ENCODE measurements at regions not wholly inside any gene's neighbourhood (a gene's known extent, or its start where the extent isn't known, plus 50 kb on each side); places are given as distances from the start of the nearest gene placed in this dataset.
"Not testable (repeated sequence)": the region's sequence is repeated elsewhere in the genome, so short reads cannot be mapped to it uniquely, and the experiment has no call there.

DNA sequence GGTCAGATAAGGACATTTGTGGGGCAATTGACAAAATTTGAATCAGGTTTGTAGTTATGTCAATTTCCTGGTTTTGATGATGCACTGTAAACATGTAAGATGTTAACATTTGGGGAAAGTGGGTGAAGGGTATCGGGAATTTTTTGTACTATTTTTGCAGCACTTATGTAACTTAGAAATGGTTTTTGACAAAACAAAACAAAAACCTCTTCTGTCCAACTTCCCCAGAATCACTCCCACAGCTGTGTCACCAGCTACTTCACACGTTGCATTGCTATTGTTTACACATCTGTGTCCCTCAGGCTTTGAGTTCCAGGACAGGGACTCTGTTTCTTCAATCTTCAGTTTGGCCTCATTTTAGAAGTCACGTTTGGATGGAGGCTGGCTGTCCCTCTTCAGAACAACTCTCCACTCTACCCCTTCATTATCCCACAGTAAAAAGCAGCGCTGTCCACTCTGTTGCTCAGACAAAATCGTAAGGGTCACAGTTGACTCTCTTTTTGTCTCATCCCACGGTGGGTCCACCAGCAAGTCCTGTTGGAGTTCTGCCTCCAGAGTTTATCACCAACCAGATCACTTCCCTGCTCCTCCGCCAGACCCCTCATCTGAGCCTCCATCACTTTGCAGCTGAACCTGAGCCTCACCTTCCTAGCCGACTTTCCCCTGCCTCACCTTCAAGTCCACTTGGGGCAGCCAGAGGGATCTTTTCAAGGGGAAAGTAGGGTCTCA lies 63.2 kb downstream of the NENF start:
- DNase-seq, result no peak

DNA sequence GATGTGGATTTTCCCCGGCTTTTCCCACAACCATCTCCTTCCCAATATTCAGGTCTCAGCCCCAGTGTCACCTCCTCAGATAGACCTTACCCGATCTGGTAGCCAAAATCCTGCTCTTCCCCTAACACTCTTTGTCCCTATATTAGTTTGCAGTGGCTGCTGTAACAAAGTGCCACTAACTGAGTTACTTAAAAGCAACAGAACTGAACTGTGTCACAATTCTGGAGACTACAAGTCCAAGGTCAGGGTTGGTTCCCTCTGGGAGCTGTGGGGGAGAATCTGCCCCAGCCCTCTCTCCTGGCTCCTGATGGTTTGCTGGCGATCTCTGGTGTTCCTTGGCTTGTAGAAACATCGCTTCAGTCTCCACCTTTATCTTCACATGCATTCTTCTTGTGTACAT lies 64.0 kb downstream of the NENF start:
- no peak for DNase-seq

DNA sequence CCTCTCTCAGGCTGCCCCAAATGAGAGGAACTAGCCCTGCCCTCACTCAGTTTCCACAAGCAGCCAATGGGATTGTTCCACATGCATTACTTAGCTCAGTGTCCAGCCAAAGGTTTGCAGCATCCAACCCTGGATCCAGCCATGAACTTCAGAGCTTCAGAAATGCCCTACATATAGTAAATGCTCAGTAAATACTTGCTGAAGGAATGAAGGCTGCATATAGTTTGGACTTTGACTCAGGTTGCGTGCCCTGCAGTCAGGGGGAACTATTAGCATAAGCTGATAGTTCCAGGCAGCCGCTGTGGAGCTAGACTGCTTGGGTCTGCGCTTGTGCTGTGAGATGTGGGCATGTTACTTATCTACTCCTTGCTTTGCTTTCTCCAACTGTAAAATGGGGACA lies 64.8 kb downstream of the NENF start:
- DNase-seq, result no peak

DNA sequence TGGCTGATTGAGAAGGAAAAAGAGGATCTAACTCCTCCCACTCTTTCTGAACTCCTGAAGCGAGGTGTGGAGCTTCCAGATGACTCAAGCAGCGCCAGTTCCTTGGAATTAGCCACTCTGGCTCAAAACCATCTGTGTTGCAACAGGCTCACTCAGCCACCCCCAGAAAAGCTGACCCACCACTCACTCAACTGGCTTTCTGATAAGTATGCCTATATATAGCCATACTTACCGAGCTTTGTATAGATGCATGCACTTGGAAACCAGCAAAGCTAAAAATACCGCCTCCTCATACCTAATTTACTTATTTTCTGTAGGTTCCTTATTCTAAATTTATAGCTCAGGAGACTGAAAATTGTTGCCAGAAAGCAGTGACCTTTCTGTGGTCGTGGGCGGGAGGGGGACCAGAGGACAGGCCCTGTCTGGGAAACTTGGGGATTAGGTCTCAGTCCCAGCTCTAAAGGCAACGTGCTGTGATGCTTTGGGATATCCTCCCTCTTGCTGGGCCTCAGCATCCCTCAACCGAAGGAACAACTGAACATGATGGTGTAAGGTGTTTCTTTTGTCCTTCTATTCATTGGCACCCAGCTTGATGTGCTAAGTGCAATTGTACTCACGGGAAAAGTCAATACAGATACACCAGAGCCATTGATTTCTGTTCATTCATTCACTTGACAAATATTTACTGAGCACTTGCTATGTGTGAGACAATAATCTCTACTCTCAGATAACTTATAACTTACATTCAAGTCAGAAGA lies 65.7 kb downstream of the NENF start:
- DNase-seq, result no peak

DNA sequence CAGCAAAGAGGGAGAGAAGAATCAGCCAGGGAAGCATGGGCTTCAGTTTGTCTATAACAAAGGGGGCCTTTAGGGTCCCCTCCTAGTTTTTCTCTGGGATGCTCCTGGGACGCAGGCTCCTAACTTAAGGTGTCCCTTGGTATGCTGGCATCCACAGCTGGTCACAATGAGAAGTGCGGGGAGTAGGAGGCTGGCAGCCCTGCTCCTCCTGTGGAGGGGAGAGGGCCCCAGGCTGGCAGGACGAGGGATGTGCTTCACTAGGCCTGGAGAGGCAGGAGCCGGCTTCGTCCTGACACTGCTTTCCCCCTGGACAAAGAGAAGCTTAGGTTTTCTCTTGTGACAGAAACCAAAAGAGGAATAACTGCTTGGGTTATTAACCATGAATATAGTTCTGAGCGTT lies 67.6 kb downstream of the NENF start:
- DNase-seq, result no peak

DNA sequence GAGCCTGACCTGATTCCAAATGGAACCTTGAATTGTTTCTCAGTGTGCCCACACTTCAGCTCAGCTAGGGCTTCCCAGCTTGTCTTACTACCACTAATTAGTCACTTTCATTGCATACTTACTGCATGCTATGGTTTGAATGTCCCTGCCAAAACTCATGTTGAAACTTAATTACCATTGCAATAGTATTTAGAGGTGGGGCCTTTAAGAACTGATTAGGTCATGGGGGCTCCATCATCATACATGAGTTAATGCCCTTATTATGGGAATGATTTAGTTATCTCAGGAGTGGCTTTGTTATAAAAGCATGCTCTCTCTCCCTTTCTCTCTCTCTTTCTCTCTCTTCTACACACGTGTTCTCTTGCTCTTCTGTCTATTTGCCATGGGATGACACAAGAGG lies 68.3 kb downstream of the NENF start:
- no peak for DNase-seq

DNA sequence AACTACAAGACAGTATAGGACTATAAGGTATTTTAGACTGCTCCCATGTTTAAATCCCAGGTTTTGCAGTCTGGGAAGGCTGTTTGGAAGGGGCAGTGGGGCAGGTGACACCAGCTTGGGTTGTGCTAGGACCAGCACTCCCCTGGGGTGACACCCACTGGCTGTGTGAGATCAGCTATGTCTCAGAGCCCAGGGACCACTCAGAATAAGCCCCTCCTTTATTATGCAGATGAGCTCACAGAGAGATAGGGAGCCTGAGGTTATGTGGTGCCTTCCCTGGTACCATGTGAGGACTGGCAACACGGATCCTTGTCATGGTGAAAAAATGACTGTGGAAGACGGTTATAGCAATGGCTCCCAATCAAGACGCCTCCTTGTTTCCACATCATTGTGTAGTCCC lies 71.0 kb downstream of the NENF start:
- DNase-seq, result no peak

DNA sequence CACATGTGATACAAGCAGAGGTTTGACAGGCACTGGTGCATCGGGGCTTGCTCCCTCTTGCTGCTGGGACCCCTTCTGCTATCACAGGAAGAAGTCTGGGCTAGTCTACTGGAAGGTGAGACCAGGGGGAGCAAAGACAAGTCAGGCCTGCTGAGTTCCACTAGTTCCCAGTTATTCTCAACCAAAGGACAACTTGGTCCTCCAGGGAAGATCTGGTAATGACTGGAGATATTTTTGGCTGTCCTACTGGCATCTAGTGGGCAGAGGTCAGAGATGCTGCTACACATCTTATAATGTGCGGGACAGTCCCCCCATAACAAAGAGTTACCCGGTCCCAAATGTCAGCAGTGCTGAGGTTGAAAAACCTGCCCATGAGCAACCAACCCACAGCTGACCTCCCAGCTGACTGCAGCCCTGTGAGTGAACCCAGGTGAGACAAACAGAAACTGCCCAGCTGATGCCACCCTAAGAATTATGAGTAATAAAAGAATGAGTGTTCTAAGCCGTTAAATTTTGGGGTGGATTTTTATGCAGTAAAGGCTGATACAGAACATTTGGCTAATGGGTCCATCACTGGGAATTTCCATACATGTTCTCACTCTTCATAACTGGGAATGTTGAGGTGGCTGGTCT lies 71.6 kb downstream of the NENF start:
- no peak for DNase-seq

DNA sequence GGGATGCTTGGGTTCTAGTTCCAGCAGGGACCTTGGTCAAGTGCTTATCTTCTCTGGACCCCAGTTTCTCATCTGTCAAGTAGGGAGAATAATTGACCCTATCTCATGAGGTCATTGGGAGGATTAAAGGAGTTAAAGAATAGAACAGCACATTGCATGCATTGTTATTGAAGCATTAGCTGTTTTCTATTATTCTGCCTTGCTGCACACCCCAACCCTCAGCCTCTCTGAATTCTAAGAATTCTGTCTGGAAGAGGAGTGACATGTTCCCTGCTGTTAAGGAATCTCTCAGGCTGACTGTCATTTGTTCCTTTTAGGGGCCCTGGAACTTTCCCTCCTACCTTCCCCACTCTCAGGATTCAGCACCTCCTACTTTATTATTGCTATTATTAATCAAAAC lies 73.9 kb downstream of the NENF start:
- no peak for DNase-seq

DNA sequence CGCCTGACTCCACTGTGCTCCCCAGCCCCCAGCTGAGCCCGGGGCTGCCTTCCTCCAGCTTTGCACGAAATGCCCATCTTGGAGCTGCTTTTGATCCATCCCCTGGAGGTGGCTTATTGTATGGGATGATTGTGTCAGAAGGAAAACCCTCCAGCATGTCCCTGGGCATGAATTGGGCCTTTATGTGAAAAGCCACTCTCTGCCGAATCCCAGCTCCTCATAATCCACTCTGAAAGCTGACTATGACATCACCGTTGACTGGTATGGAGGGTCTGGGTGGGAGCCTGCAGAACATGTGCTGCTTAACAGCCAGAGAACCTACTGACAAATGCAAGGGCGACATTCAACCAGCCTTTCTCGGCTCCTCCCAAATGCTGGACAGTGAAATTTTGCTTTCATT lies 74.6 kb downstream of the NENF start:
- no peak for DNase-seq

DNA sequence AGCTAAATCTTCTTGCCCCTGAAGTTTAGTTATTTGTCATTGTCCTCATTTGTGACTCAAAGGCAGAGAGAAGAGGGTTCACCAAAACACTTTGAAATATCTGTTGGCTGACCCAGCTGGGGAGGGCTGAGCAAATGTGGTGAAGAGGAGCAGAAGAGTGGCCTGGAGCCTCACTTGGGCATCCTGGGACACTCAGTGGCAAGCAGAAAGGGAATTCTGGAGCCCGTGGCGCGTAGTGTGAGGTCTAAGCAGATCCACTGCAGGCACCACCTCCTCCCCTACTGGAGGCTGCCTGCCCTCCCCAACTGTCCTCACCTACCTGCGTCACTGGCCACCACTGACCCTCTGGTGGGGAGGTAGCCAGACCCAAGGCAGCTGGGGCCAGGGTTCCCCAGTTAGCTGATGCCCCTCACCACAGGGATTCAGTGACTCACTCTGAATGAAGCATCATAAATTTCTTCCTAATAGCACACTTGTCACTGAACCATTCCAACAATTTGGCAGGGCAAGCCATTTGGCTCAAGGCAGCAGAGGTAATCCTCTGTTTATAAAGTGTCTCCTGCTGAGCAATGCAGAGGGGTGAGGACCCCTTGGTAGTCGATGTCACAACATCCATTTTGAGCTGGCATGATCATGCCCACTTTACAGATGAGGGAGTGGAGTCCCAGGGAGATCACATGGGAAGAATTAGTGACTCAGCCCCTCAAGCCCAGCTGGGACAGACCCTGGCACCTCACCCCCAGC lies 80.3 kb downstream of the NENF start:
- DNase-seq, result no peak

DNA sequence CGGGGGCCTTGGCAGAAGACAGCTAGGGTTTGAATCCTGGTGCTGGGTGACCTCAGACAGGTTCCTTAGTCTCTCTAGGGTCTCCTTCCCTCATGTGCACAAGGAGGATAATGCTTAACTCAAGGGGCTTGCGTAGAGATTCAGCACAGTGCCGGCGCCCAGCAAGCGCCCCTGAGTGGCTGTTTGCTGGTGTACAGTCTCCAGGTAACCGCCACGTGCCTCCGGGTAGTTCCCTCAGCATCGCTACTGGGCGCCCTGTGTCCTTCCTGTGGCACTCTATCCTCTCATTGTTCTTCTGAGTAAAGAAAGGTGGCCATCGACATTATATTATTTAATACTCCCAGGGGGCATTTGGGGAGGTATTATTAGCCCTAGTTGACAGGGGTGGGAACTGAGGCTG lies 80.9 kb downstream of the NENF start:
- no peak for DNase-seq

DNA sequence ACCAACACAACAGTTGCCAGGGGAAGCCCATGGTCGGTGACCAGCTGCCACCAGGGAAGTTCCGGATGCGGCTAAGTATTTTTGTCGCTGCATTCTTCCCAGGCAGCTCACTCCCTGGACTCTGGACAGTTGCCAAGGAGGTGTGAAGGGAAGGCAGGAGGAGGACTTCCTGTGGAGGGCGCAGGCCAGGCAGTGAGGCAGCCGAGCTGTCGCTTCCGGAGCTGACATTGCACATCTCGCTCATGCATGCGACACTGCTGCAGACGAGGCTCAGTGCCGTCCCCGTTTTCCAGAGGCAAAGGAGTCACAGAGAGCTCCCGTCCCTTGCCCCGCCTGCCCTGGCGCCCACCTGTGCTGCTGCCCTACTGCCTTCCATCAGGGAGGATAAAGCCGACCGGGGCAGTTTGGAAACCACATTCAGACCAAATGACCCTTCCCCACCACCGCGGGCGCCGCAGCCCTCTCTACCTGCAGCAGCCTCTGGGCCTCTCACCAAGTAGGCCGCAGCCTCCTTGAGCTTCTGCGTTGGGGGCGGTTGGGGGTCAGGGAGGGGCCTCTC lies 81.4 kb downstream of the NENF start:
- peak; percentile 26 for DNase-seq

DNA sequence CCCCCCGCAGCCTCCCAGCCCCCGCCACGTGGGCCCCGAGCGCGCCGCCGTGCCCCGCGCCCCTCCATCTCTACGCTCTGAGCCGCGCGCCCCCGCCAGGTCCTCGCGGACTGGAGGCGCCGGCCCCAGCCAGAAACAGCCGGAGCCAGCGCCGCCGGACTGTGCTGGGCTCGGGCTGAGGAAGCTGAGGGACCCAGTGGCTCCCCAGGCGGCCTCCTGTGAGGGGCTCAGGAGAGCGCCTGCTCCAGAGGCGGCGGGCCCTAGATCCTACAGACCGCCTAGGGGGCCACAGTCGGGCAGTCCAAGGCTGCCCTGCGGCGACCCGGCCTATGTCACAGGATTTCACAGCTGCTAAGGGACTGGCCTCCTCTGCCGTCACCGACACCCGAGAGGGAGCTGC lies 82.1 kb downstream of the NENF start:
- no peak for DNase-seq

DNA sequence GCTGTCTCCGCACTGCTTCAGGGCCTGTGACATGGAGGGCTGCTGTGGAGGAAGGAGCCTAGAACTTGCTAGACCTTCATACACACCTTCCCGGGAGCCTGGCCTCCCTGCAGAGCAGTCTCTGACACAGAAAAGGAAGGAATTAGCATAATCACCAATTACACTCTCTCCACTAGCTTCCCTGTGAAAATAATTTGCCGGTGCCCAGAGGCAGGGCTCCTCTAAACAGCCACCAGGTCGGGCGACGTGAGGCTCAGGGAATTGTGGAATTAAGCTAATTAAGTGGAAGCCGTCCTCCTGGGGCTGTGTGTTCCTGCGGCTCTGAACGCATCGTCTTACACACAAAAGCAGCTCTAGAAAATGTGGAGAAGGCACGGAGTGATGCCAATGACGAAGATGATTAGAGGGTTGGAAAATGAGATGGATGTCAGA lies 82.6 kb downstream of the NENF start:
- DNase-seq, result no peak

DNA sequence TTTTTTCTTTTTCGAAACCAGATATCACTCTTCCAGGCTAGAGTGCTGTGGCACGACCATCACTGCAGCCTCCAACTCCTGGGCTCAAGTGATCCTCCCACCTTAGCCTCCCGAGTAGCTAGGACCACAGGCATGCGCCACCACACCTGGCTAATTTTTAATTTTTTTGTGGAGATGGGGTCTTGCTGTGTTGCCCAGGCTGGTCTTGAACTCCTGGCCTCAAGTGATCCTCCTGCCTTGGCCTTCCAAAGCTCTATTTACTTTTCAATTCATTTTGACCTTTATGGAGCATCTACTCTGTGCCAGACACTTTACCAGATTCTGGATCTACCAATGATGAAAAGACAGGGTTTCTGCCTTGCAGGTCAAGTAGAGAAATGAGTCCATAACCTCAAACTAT lies 83.3 kb downstream of the NENF start:
- DNase-seq, result not testable (repeated sequence)

DNA sequence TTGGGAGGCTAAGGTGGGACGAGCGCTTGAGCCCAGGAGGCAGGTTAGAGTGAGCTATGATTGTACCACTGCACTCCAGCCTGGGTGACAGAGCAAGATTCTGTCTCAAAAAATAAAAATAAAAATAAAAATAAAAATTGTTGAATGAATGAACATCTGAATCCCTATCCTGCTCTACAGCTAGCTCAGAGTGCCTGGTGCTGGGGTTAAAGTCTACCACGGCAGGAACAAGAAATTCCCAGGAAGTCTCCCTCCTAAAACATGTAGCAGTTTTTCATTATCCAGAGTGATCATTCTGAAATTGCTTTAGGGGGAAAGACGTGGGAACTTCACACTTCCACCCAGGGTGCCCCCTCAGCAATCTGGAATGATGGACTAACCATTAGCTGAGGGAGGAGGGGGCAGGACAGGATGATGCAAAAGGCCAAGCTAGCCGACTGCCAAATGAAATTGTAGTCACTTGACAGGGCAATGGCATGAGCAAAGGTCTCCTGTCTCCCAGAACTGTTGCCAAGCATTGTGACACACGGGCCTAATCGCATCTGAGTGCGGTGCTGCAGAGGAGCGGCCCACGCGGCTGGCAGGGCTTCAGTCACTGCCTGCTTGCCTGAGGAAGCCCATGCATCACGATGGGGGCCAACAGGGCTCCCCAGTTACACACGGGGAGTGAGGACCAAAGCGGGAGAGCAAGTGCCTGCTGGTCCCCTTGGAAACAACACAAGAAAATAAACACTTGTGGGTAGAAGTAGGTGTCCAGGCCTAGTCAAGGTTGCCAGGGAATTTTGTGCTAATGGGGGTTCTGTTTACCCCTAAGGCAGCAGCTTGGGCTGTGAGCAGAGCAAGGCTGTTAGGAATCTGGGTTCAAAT lies 85.7 kb downstream of the NENF start:
- no peak for DNase-seq

DNA sequence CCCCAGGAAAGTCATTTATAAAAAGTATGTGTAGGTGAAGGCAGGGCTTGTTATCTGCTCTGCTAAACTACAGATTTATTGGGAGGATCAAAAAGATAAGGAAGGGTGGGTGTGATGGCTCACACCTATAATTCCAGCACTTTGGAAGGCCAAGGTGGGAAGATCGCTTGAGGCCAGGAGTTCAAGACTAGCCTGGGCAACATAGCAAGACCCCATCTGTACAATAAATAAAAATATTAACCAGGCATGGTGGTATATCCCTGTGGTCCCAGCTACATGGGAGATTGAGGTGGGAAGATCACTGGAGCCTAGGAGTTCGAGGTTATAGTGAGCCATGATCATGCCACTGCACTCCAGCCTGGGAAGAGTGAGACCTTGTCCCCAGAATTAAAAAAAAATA lies 86.4 kb downstream of the NENF start:
- no peak for DNase-seq

DNA sequence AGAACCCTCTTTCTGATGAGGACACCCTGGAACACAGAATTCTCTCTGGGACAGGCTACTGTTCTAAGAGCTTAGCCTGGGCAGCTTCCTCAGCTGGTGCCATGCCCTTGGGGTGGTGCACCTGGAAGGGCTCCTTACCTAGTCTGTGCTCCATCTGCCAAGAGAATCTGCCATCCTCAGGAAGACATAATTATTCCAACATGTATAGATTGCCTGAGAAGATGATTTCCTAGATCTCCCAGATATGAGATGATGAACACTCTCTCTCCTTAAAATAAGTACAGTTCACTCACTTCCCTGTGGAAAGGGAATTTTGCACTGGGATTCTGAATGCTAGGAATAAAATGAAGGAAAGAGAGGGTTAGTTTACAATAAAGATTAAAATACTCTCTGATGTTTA lies 87.6 kb downstream of the NENF start:
- DNase-seq, result no peak

DNA sequence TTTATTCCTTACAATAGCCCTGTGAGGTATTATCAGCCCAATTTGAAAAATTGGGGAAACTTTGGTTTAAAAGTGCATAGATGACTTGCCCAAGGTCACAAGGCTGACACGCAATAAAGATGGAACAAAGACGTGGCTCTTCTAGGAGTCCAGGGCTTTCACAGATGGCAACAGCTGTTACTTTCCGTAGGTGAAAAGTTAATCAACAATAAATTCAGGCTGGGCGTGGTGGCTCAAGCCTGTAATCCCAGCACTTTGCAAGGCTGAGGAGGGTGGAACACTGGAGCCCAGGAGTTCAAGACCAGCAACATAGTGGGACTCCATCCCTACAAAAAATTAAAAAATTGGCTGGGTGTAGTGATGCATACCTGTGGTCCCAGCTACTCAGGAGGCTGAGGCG lies 87.8 kb upstream of the ATF3 start:
- no peak for DNase-seq

DNA sequence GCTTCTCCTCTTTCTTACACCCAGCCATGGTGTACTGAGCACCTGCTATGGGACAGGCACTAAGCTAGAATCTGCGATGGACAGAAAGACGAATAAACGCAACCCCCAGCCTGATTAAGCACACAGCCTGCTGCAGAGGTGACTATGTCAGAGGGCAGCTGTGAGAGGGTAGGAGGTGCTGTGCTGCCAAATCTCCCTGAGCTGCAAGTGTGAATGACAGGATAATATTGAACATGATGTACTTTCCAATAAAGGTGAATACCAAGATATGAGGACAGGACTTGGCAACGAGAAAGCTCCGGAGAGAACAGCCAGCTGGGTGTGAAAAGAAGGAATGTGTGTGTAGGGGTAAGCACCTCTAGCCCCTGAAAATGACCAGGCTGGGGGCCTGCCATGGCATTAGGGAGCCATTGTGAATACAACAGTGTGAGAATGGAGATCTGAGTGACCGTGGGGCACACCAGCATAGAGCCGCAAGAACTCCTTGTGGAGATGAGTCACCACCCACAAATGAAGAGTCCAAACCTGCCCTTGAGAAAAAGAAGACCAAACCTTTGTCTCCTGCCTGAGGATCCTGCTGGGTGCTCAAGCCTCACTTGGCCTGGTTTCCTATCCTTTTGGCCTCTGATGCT lies 83.0 kb upstream of the ATF3 start:
- no peak for DNase-seq

DNA sequence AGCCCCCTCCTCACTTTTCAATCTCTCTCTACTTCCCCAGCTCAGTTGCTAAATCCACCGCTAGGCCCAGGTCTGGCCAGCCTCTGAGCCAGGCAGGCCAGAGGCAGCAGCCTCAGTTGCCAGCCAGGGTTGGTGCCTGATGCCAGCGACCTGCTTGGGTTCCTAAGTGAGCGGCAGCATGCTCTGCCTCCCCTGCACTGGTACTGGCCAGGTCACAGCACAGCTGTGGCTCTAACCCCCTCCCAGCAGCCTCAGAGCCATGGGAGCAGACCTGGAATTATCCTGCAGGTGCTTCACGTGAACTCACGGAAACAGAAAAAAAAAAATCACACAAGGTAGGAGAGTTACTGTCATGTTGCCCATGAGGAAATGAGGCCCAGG lies 82.5 kb upstream of the ATF3 start:
- DNase-seq, result no peak
